Ascending aorta (tissue), 2 donors: ENCODE measurements at regions not wholly inside any gene's neighbourhood (a gene's known extent, or its start where the extent isn't known, plus 50 kb on each side); places are given as distances from the start of the nearest gene placed in this dataset.

Experiments
- DNase-seq, 2 donors: peaks; one replicate each; pipeline ENCODE4 v3.0.0-alpha.2; 2019; ENCODE audit warnings: low spot score in 2 of 2
- H3K27ac ChIP-seq, 2 donors: fragments of 200-600 bp; sonication (generic); one replicate each; pipeline ENCODE4 v1.5.1; 2016 to 2017; ENCODE audit warnings: mild to moderate bottlenecking in 1 of 2
- H3K27me3 ChIP-seq: fragments of 200-600 bp; sonication (generic); one replicate; pipeline ENCODE4 v1.5.1; 2017
- H3K36me3 ChIP-seq, 2 donors: fragments of 200-600 bp; sonication (generic); one replicate each; pipeline ENCODE4 v1.5.1; 2016
- H3K4me1 ChIP-seq, 2 donors: fragments of 200-600 bp; sonication (generic); one replicate each; pipeline ENCODE4 v1.5.1; 2016 to 2017; ENCODE audit warnings: mild to moderate bottlenecking in 1 of 2
- H3K4me3 ChIP-seq, 2 donors: fragments of 200-600 bp; sonication (generic); one replicate each; pipeline ENCODE4 v1.5.1; 2016 to 2017; ENCODE audit warnings: mild to moderate bottlenecking in 1 of 2
- H3K9me3 ChIP-seq, 2 donors: fragments of 200-600 bp; sonication (generic); one replicate each; pipeline ENCODE4 v1.5.1; 2016
- CTCF ChIP-seq, 3 experiments: fragments of 200-600 bp in 2 of 3; fragments of 450-650 bp in 1 of 3; sonication (generic) in 2 of 3; IDR thresholded peaks; one replicate each; pipeline ENCODE4 v1.5.1; 2016 to 2019; ENCODE audit warnings: antibody characterized with exemption in 3 of 3, mild to moderate bottlenecking in 1 of 3, moderate library complexity in 1 of 3
- intact Hi-C: fragments of 100-400 bp; cut with DNase I; formaldehyde crosslinking; loops from one replicate; pipeline ENCODE4 v1.15.1; 2023

- H3K27ac ChIP-seq: no peak overlapping the region
- H3K27me3 ChIP-seq: no peaks in the 10 kb centered on the region
- no peaks in the 10 kb centered on the region for H3K4me1 ChIP-seq
- no peaks in the 10 kb centered on the region for H3K36me3 ChIP-seq
- H3K9me3 ChIP-seq: no peaks in the 10 kb centered on the region
- intact Hi-C loops: no loop called here
- no peak for TF ChIP-seq CTCF (IDR thresholded peaks at IDR 0.05)
- H3K4me3 ChIP-seq: no peak overlapping the region
- DNase-seq: no peak
These were observed 118.1 kb upstream of the PRKD1 start for GRCh38 chr14:30045720-30046119.

- DNase-seq: no peak
- no peak for TF ChIP-seq CTCF (IDR thresholded peaks at IDR 0.05)
- H3K27me3 ChIP-seq: no peaks in the 10 kb centered on the region
- H3K9me3 ChIP-seq: no peaks in the 10 kb centered on the region
- H3K36me3 ChIP-seq: no peaks in the 10 kb centered on the region
- no peaks in the 10 kb centered on the region for H3K4me1 ChIP-seq
- intact Hi-C loops: no loop called here
- H3K27ac ChIP-seq: peak overlapping the region in 1 of 2 donors; percentile 13
- no peak overlapping the region for H3K4me3 ChIP-seq
These were observed 125.5 kb upstream of the PRKD1 start for GRCh38 chr14:30053103-30053502.

- H3K27me3 ChIP-seq: no peaks in the 10 kb centered on the region
- intact Hi-C loops: no loop called here
- no peak for TF ChIP-seq CTCF (IDR thresholded peaks at IDR 0.05)
- no peaks in the 10 kb centered on the region for H3K36me3 ChIP-seq
- H3K4me3 ChIP-seq: no peak overlapping the region
- H3K4me1 ChIP-seq: no peaks in the 10 kb centered on the region
- DNase-seq: no peak
- H3K9me3 ChIP-seq: no peaks in the 10 kb centered on the region
- no peak overlapping the region for H3K27ac ChIP-seq
These were observed 126.6 kb upstream of the PRKD1 start for GRCh38 chr14:30054201-30054600.

GRCh38 chr14:30058401-30058800 lies 130.8 kb upstream of the PRKD1 start:
- Histone ChIP-seq H3K4me1 (no peaks in the 10 kb centered on the region), H3K27ac (no peak overlapping the region), H3K36me3 (no peaks in the 10 kb centered on the region), H3K27me3 (no peaks in the 10 kb centered on the region), H3K4me3 (no peak overlapping the region), H3K9me3 (no peaks in the 10 kb centered on the region)
- intact Hi-C loops: no loop called here
- no peak for DNase-seq
- no peak for TF ChIP-seq CTCF (IDR thresholded peaks at IDR 0.05)

GRCh38 chr14:30063746-30064145 lies 136.1 kb upstream of the PRKD1 start:
- H3K36me3 ChIP-seq: no peaks in the 10 kb centered on the region
- no peak overlapping the region for H3K27ac ChIP-seq
- TF ChIP-seq CTCF (IDR thresholded peaks at IDR 0.05): no peak
- H3K4me3 ChIP-seq: no peak overlapping the region
- H3K27me3 ChIP-seq: no peaks in the 10 kb centered on the region
- H3K9me3 ChIP-seq: no peaks in the 10 kb centered on the region
- DNase-seq: no peak
- H3K4me1 ChIP-seq: no peaks in the 10 kb centered on the region
- intact Hi-C loops: no loop called here

- intact Hi-C loops: no loop called here
- Histone ChIP-seq H3K27ac (no peak overlapping the region), H3K9me3 (no peaks in the 10 kb centered on the region), H3K4me3 (no peak overlapping the region), H3K27me3 (no peaks in the 10 kb centered on the region), H3K36me3 (no peaks in the 10 kb centered on the region), H3K4me1 (no peaks in the 10 kb centered on the region)
- TF ChIP-seq CTCF (IDR thresholded peaks at IDR 0.05): no peak
- no peak for DNase-seq
These were observed 136.8 kb upstream of the PRKD1 start for GRCh38 chr14:30064454-30064853.
